Ovary (tissue), 3 donors: ENCODE measurements at regions not wholly inside any gene's neighbourhood (a gene's known extent, or its start where the extent isn't known, plus 50 kb on each side); places are given as distances from the start of the nearest gene placed in this dataset.

Experiments
- CTCF ChIP-seq, 3 donors: fragments of 450-650 bp in 2 of 3; fragments of 200-600 bp in 1 of 3; IDR thresholded peaks; one replicate each; pipeline versions ENCODE4 v1.5.1 to v1.8.0; 2016 to 2022; ENCODE audit warnings: antibody characterized with exemption in 3 of 3, mild to moderate bottlenecking in 1 of 3
- EP300 ChIP-seq: sonication (generic); formaldehyde crosslinking; IDR thresholded peaks from one replicate; pipeline ENCODE4 v1.6.1; 2017; ENCODE audit warnings: antibody characterized with exemption
- POLR2A ChIP-seq: fragments of 450-650 bp; IDR thresholded peaks from one replicate; pipeline ENCODE4 v1.6.1; 2017; ENCODE audit warnings: antibody characterized with exemption, mild to moderate bottlenecking, moderate library complexity
- donor health status: DM: no; HTN: no; CAD: no.

- TF ChIP-seq CTCF (IDR thresholded peaks at IDR 0.05), result no peak
- TF ChIP-seq EP300, result no peak
- TF ChIP-seq POLR2A, result no peak
These were observed 135.5 kb downstream of the IQUB start for GRCh38 chr7:123398921-123399320.
